A549 (cell line): ENCODE measurements at regions not wholly inside any gene's neighbourhood (a gene's known extent, or its start where the extent isn't known, plus 50 kb on each side); places are given as distances from the start of the nearest gene placed in this dataset.

ENCODE experiments used
- ATAC-seq, 2 experiments: fragments of 200-7000 bp in 1 of 2; fragments of >200 bp in 1 of 2; cut with Nextera tagmentation in 1 of 2; cut with Tn5 transposase in 1 of 2; 3 replicates each; pipeline versions ENCODE4 v1.8.0 to v1.9.1; 2018 to 2020; ENCODE audit warnings: mild to moderate bottlenecking in 1 of 2, moderate library complexity in 1 of 2
- CTCF ChIA-PET: fragments of 300-600 bp; sonication (Branson Sonifier 250); formaldehyde crosslinking; extraction: SDS; loops from one replicate; lab custom pipeline; 2021; ENCODE audit warnings: antibody characterized with exemption, inconsistent platforms; lab: Yijun Ruan, JAX
- POLR2A ChIA-PET: fragments of 350-600 bp; formaldehyde crosslinking; extraction: SDS; loops from one replicate; lab custom pipeline; 2021; ENCODE audit warnings: antibody characterized with exemption, inconsistent platforms; lab: Yijun Ruan, JAX
- DNase-seq, 2 experiments: peaks; one replicate each; pipeline versions ENCODE4 v3.0.0 to v3.0.0-alpha.2; 2011 to 2016; ENCODE audit warnings: low read depth in 1 of 2, low spot score in 1 of 2
- FAIRE-seq: peaks from 2 replicates; lab custom pipeline; 2011; peaks lifted over from hg19 to GRCh38; lab: Jason Lieb, UNC
- H3K27ac ChIP-seq, 2 experiments: fragments of >200 bp; sonication (Bioruptor Twin); formaldehyde crosslinking; 3 replicates each; pipeline ENCODE4 v1.5.1; 2016 to 2017
- H3K4me1 ChIP-seq: fragments of >200 bp; sonication (Bioruptor Twin); formaldehyde crosslinking; 3 replicates; pipeline ENCODE4 v1.6.1; 2016
- H3K4me2 ChIP-seq: fragments of >200 bp; sonication (Bioruptor Twin); formaldehyde crosslinking; 3 replicates; pipeline ENCODE4 v1.6.1; 2016
- H3K4me3 ChIP-seq: fragments of >200 bp; sonication (Bioruptor Twin); formaldehyde crosslinking; 3 replicates; pipeline ENCODE4 v1.5.1; 2016
- H3K9me3 ChIP-seq: fragments of >200 bp; sonication (Bioruptor Twin); formaldehyde crosslinking; 3 replicates; pipeline ENCODE4 v1.6.1; 2016
- ATOH8 ChIP-seq: fragments of 250-450 bp; sonication (Bioruptor Pico); IDR thresholded peaks from 2 replicates; pipeline ENCODE4 v1.5.0; 2020; ENCODE audit warnings: low read depth, mild to moderate bottlenecking, moderate library complexity
- BHLHE40 ChIP-seq: IDR thresholded peaks from 2 replicates; pipeline ENCODE4 v1.6.1; 2012; ENCODE audit warnings: low read depth, low read length, inconsistent platforms
- CBX8 ChIP-seq: fragments of 200-600 bp; sonication (generic); IDR thresholded peaks from 2 replicates; pipeline ENCODE4 v1.6.1; 2016
- CTCF ChIP-seq: fragments of >200 bp; sonication (Bioruptor Twin); formaldehyde crosslinking; IDR thresholded peaks from 3 replicates; pipeline ENCODE4 v1.5.1; 2016
- E2F6 ChIP-seq: IDR thresholded peaks from 2 replicates; pipeline ENCODE4 v1.6.1; 2012; ENCODE audit warnings: low read depth, borderline replicate concordance
- EP300 ChIP-seq, 2 experiments: fragments of >200 bp; sonication (Bioruptor Twin); formaldehyde crosslinking; IDR thresholded peaks; 2 replicates in 1 of 2; 3 replicates in 1 of 2; pipeline ENCODE4 v1.6.1; 2016 to 2017
- ESRRA ChIP-seq: fragments of 150-350 bp; IDR thresholded peaks from 2 replicates; pipeline ENCODE4 v1.6.1; 2014; ENCODE audit warnings: mild to moderate bottlenecking, low read length, borderline replicate concordance
- HDAC2 ChIP-seq: fragments of 200-600 bp; sonication (generic); IDR thresholded peaks from 2 replicates; pipeline ENCODE4 v1.6.1; 2016
- HEYL ChIP-seq: fragments of 250-450 bp; sonication (Bioruptor Pico); IDR thresholded peaks from 2 replicates; pipeline ENCODE4 v1.8.0; 2021; ENCODE audit warnings: mild to moderate bottlenecking, moderate library complexity
- HMGXB4 ChIP-seq: fragments of 250-450 bp; sonication (Bioruptor Pico); IDR thresholded peaks from 2 replicates; pipeline ENCODE4 v1.5.0; 2021; ENCODE audit warnings: mild to moderate bottlenecking, moderate library complexity, borderline replicate concordance
- HOXA7 ChIP-seq: fragments of 250-450 bp; sonication (Bioruptor Pico); IDR thresholded peaks from 2 replicates; pipeline ENCODE4 v1.5.0; 2020; ENCODE audit warnings: mild to moderate bottlenecking, moderate library complexity
- HOXB13 ChIP-seq: fragments of 250-450 bp; sonication (Bioruptor Pico); IDR thresholded peaks from 2 replicates; pipeline ENCODE4 v1.5.0; 2020; ENCODE audit warnings: low read depth, mild to moderate bottlenecking, moderate library complexity
- KDM1A ChIP-seq: fragments of 200-600 bp; sonication (generic); IDR thresholded peaks from 2 replicates; pipeline ENCODE4 v1.6.1; 2016; ENCODE audit warnings: low read depth, mild to moderate bottlenecking
- MAX ChIP-seq: IDR thresholded peaks from 2 replicates; pipeline ENCODE4 v1.6.1; 2012
- POLR2A ChIP-seq: IDR thresholded peaks from 2 replicates; pipeline ENCODE4 v1.6.1; 2012; ENCODE audit warnings: mild to moderate bottlenecking, low read length
- RARB ChIP-seq: fragments of 250-450 bp; sonication (Bioruptor Pico); IDR thresholded peaks from 2 replicates; pipeline ENCODE4 v1.8.0; 2021; ENCODE audit warnings: mild to moderate bottlenecking, moderate library complexity
- RCOR1 ChIP-seq: fragments of 150-350 bp; IDR thresholded peaks from 2 replicates; pipeline ENCODE4 v1.6.1; 2014; ENCODE audit warnings: antibody characterized with exemption, low read length, low read depth
- RFX5 ChIP-seq: fragments of 450-650 bp; IDR thresholded peaks from 2 replicates; pipeline ENCODE4 v1.7.1; 2014; ENCODE audit warnings: antibody characterized with exemption, mild to moderate bottlenecking, moderate library complexity
- SMC3 ChIP-seq: fragments of >200 bp; sonication (Bioruptor Twin); formaldehyde crosslinking; IDR thresholded peaks from 3 replicates; pipeline ENCODE4 v1.6.1; 2018; ENCODE audit warnings: inconsistent platforms
- TP53 ChIP-seq: fragments of 250-450 bp; sonication (Bioruptor Pico); IDR thresholded peaks from 2 replicates; pipeline ENCODE4 v1.5.0; 2021; ENCODE audit warnings: mild to moderate bottlenecking, moderate library complexity
- ZC3H11A ChIP-seq: fragments of 450-650 bp; IDR thresholded peaks from 2 replicates; pipeline ENCODE4 v1.6.1; 2014; ENCODE audit warnings: antibody characterized with exemption, mild to moderate bottlenecking
- ZFP36 ChIP-seq: fragments of 450-650 bp; IDR thresholded peaks from 2 replicates; pipeline ENCODE4 v1.6.1; 2014; ENCODE audit warnings: borderline replicate concordance; ENCODE audit not compliant: partially characterized antibody
- ZNF302 ChIP-seq: fragments of 250-450 bp; sonication (Bioruptor Pico); IDR thresholded peaks from 2 replicates; pipeline ENCODE4 v1.9.0; 2021; ENCODE audit warnings: inconsistent platforms, mild to moderate bottlenecking, moderate library complexity
- whole genome bisulfite sequencing: methylation state at CpG from one replicate; pipeline ENCODE4 v1.1.6; 2017; ENCODE audit errors: missing lambda C conversion rate; 5-methylcytosine and 5-hydroxymethylcytosine counted together

GRCh38 chr12:87376722-87377121, 652.5 kb downstream of the C12orf50 start:
- WGBS: 13% methylated on average over 2 of the region's 2 CpGs
- no peak for FAIRE-seq

GRCh38 chr12:87369161-87369560, 660.0 kb downstream of the C12orf50 start:
- no peak for TF ChIP-seq RFX5
- FAIRE-seq (no peak), ATAC-seq (no peak), DNase-seq (no peak)
- no peak overlapping the region for H3K4me3 ChIP-seq
- H3K4me1 ChIP-seq: no peaks in the 10 kb centered on the region
- ChIA-PET CTCF (no interaction called here), POLR2A (no interaction called here)
- peaks cover 3% of the 10 kb centered on the region; the same call in 1 of the 3 replicates for H3K9me3 ChIP-seq
- H3K4me2 ChIP-seq: no peak overlapping the region
- no peak overlapping the region for H3K27ac ChIP-seq
- WGBS: 13% methylated on average over 2 of the region's 2 CpGs

More at GRCh38 chr12:87376722-87377121, 652.5 kb downstream of the C12orf50 start:
- ChIA-PET POLR2A (no interaction called here), CTCF (no interaction called here)
- no peak overlapping the region for H3K27ac ChIP-seq
- ATAC-seq: no peak
- TF ChIP-seq SMC3: no peak
- TF ChIP-seq ZFP36: no peak
- no peak for TF ChIP-seq BHLHE40
- no peak for TF ChIP-seq HEYL (CRISPR knock-in tag)
- TF ChIP-seq RCOR1: no peak
- TF ChIP-seq MAX: no peak
- TF ChIP-seq CTCF: no peak
- TF ChIP-seq ATOH8: no peak
- TF ChIP-seq HMGXB4: no peak
- no peak for TF ChIP-seq ZNF302
- TF ChIP-seq ZC3H11A: no peak
- no peak for TF ChIP-seq HDAC2
- no peak for TF ChIP-seq TP53
- TF ChIP-seq HOXA7: no peak
- no peak for TF ChIP-seq RARB (CRISPR knock-in tag)
- no peak for TF ChIP-seq CBX8
- DNase-seq: no peak
- no peak overlapping the region for H3K4me3 ChIP-seq
- no peak overlapping the region for H3K4me2 ChIP-seq
- H3K9me3 ChIP-seq: peaks cover 17% of the 10 kb centered on the region; the same call in 1 of the 3 replicates
- no peaks in the 10 kb centered on the region for H3K4me1 ChIP-seq

GRCh38 chr12:87368259-87368658, 660.9 kb downstream of the C12orf50 start:
- 93% methylated on average over 1 of the region's 1 CpG for WGBS
- Histone ChIP-seq H3K4me3 (no peak overlapping the region), H3K27ac (no peak overlapping the region), H3K4me2 (no peak overlapping the region), H3K4me1 (no peaks in the 10 kb centered on the region), H3K9me3 (0 out of 3 replicates have a peak, but pooled peaks cover 2% of the 10 kb centered on the region)
- ChIA-PET CTCF (no interaction called here), POLR2A (no interaction called here)
- no peak for FAIRE-seq
- ATAC-seq: no peak
- DNase-seq: no peak
- TF ChIP-seq EP300 (IDR thresholded peaks at IDR 0.05): no peak
- no peak for TF ChIP-seq ZC3H11A
- no peak for TF ChIP-seq KDM1A
- no peak for TF ChIP-seq HEYL (CRISPR knock-in tag)
- TF ChIP-seq ATOH8: no peak
- no peak for TF ChIP-seq SMC3
- TF ChIP-seq BHLHE40: no peak
- TF ChIP-seq RCOR1: no peak
- no peak for TF ChIP-seq ZFP36
- no peak for TF ChIP-seq ESRRA
- TF ChIP-seq E2F6: no peak
- TF ChIP-seq RFX5: no peak
- no peak for TF ChIP-seq HMGXB4
- no peak for TF ChIP-seq MAX
- TF ChIP-seq POLR2A: no peak
- TF ChIP-seq HOXB13 (CRISPR knock-in tag): no peak
- TF ChIP-seq HDAC2: no peak
